ENCODE measurements at regions not wholly inside any gene's neighbourhood (a gene's known extent, or its start where the extent isn't known, plus 50 kb on each side); places are given as distances from the start of the nearest gene placed in this dataset.

DNA sequence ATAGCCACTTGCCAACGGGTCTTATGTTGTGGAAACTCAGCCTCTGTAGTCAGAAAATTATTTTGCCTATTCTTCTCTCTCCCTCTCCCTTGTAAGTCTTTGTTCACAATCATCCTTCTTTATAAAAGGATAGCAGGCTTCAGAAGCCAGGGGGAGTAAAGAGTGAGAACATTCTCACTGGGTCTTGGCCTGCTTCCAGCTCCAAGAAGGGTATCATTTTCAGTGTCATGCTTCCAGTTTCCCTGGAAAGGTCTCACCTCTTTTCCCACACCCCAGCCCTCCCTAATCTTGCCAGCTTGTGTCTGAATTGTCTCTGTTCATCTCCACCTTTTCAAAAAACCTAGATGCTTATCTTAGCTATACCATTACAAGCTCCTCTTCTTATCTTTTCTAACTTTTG, 346.2 kb upstream of the LRRC7 start:
- intact Hi-C loops (cut with micrococcal nuclease): no loop called here

- intact Hi-C loops (cut with micrococcal nuclease): no loop called here
Observed at GRCh38 chr1:69223156-69223555, 344.6 kb upstream of the LRRC7 start.

DNA sequence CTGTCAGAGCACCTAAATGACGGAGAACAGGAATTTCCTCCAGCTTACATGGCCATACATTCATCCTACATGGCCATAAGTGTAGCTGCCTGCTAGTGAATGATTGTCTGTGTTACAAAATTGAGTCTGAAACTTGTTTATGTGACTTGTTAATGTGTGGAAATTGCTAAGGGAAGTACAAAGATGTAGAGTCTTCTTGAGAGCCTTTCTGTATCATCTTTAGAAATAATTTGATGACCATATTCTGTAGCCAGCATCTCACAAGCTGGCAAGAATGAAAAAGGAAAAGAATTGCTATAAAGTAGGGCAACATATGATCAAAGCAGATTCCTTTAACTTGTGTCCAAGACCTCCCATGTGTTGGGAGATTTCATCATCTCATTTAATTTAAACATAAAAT, 339.2 kb upstream of the LRRC7 start:
- intact Hi-C loops (cut with micrococcal nuclease): no loop called here

- intact Hi-C loops (cut with micrococcal nuclease): no loop called here
Observed at GRCh38 chr1:69230208-69230607, 337.5 kb upstream of the LRRC7 start.

GRCh38 chr1:69233463-69233862, 334.3 kb upstream of the LRRC7 start:
- intact Hi-C loops (cut with micrococcal nuclease): no loop called here

GRCh38 chr1:69244211-69244610, 323.5 kb upstream of the LRRC7 start:
- intact Hi-C loops (cut with micrococcal nuclease): no loop called here

DNA sequence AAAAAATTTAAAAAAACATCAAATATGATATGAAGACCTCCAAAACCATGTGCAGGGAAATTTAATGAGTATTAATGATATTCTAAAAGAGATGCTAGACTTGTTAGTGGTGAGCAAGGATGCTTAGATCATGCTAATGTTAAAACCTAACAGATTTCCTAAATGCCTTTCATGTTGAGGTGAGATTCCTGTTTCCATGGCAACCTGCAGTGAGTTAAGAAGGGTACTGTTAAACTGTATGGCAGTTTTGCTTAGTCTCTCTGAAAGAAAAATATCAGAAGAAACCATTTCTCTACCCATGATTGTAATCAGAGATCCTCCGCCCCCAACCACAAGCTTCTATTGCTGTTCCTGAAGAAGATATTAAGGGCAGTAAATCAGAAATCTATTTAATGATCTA, 321.6 kb upstream of the LRRC7 start:
- intact Hi-C loops (cut with micrococcal nuclease): no loop called here

- intact Hi-C loops (cut with micrococcal nuclease): no loop called here
Observed at GRCh38 chr1:69246710-69247109, 321.0 kb upstream of the LRRC7 start.

DNA sequence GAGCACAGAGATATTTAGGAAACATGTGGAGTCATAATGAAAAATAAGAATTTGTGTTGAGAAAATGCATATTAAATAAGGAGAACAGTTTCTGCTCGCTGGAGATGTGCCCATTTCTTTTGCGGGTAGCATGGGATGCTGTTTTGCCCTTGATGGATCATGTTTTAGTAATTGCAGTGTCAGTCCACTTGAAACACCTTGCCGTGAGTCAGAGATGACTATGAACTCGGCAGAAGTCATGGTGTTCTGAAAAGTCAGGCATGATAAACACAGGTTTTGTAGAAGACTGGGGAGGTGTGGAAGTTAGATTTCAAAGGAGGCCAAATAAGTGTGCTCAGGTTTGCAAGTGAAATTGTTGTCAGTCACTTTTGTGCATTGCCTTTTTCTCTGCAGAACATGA, 315.0 kb upstream of the LRRC7 start:
- intact Hi-C loops (cut with micrococcal nuclease): no loop called here

GRCh38 chr1:69256036-69256435, 311.7 kb upstream of the LRRC7 start:
- intact Hi-C loops (cut with micrococcal nuclease): no loop called here

GRCh38 chr1:69258842-69259241, 308.9 kb upstream of the LRRC7 start:
- intact Hi-C loops (cut with micrococcal nuclease): no loop called here

- intact Hi-C loops (cut with micrococcal nuclease): no loop called here
Observed at GRCh38 chr1:69263921-69264391, 303.8 kb upstream of the LRRC7 start.

DNA sequence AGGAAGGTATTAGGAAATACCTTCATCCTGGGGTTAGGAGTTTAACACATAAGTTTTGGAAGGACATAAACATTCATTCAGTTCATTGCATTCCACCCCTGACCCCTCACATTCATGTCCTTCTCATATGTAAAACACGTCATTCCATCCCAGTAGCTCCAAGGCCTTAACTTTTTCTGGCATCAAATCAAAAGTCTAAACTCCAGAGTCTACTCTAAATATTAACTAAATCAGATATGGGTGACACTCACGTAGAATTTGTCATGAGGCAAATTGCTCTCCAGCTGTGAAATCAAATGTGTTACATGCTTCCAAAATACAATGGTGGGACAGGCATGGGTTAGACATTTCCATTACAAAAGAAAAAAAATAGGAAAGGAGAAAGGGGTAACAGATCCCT, 298.2 kb upstream of the LRRC7 start:
- intact Hi-C loops (cut with micrococcal nuclease): no loop called here

GRCh38 chr1:69271587-69272125, 296.1 kb upstream of the LRRC7 start:
- intact Hi-C loops (cut with micrococcal nuclease): no loop called here

DNA sequence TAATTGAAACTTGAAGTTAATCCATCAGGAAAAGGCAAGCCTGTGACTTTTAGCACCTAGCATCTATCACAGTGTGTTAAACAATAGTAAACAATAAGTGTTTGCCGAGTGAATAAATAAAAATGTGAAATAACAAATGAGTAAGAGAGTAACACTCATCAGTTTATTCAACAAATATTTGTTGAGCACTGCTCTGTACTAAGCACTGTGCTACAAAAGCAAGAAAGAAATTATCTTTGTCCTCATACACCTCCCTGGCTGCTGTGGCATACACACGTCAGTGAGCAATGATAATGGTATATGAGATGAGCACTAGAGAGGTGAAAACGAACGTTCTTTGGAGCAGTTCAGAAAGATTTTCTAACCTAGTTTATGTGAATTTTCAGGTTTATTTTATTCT, 295.0 kb upstream of the LRRC7 start:
- intact Hi-C loops (cut with micrococcal nuclease): no loop called here

DNA sequence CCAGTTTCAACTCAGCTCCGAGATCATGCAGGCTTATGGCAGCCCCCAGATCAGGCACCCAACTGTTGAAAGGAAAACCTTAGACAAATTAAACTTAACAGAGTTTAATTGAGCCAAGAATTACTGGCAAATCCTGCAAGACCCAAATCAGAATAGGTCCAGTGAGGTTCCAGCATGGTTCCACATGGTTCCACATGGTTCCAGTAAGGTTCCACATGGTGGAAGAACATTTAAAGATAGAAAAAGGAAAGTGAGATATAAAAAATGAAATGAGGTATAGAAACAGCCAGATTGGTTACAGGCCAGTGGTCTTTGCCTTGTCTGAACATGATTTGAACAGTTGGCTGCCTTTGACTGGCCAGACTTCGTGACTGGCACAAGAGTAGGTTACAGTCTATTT, 288.8 kb upstream of the LRRC7 start:
- intact Hi-C loops (cut with micrococcal nuclease): no loop called here

DNA sequence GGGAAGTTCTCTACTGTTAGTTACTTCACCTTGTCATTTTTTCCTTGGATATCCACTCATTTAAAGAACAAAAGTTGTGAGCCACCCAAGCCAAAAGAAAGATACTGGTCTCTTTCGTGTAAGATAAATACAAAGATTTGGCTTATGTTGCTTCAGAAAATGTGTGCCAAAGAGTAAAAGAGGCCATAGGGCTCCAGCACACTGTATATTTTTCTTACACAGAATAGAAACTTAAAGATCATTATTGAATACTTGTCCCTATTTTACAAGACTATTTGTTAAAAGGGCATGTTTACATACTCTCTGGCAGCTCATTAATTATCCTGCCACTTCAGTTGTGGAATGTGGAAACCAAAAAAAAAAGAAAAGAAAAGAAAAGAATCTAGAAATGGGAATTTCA, 284.2 kb upstream of the LRRC7 start:
- intact Hi-C loops (cut with micrococcal nuclease): no loop called here

DNA sequence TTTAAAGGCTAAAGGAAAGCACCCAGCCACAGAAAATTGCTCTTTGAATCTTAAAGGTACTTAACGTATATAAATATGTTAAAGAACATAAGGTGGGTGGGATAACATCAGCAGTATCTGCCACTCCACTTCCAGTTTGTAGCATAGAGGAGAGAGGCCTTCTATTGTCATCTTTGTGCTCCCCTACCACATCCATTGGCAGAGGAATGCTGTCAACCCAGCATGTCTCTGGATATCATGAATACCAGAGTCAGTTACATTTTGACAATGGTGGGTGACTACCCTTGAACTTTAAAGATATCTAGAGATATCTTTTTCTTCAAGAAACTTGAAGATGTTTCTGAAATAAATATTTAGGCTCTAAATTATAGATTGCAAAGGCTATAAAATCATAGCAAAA, 283.2 kb upstream of the LRRC7 start:
- intact Hi-C loops (cut with micrococcal nuclease): no loop called here

DNA sequence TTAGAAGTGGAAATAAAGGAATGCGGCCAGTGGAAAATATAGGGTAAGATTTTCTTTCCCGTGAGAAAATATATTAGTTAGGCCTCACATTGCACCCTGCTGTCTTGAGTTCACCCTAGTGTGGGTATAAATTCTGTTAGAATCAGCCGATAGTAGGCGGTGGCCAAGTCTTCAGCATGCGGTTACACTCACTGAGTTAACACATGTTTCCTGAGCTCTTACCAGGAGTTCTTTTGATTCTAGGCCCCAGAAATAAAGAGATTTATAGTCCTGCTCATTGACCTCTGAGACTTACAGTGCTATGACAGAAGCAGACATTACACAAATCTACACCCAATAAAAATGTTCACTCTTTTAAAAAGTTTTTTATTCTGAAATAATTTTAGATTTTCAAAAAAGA, 279.3 kb upstream of the LRRC7 start:
- intact Hi-C loops (cut with micrococcal nuclease): no loop called here

GRCh38 chr1:69290291-69290690, 277.4 kb upstream of the LRRC7 start:
- intact Hi-C loops (cut with micrococcal nuclease): no loop called here

DNA sequence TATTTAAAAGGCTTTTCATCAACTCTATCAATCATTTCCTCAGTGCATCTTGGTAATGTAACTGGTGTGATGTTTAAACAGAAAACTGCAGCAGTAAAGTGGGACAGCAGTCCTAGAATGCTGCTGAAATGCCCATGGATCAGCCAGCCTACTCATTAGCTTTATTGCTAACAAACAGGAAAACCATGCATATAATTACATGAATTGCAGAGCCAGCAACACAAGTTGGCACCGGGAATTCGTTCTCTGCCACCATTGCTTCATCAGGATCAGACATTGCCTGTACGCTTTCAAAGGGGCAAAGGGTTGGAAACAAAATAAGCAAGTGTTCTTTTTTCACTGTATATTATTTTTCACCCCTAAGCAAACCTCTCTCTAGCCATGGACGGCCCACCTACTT, 276.2 kb upstream of the LRRC7 start:
- intact Hi-C loops (cut with micrococcal nuclease): no loop called here

- intact Hi-C loops (cut with micrococcal nuclease): no loop called here
Observed at GRCh38 chr1:69292833-69293232, 274.9 kb upstream of the LRRC7 start.

- intact Hi-C loops (cut with micrococcal nuclease): no loop called here
Observed at GRCh38 chr1:69294171-69294570, 273.6 kb upstream of the LRRC7 start.

- intact Hi-C loops (cut with micrococcal nuclease): no loop called here
Observed at GRCh38 chr1:69295265-69295664, 272.5 kb upstream of the LRRC7 start.

Data from T-helper 1 cell treated with Interleukin-12 subunit alpha and Interleukin-12 subunit beta and Interleukin-4 antibody, amounts not matched to agents 30 ng/mL and 1 ng/mL, for 36 hours (primary cell).